AG10803 (cell line): ENCODE measurements at regions not wholly inside any gene's neighbourhood (a gene's known extent, or its start where the extent isn't known, plus 50 kb on each side); places are given as distances from the start of the nearest gene placed in this dataset.
"Not testable (repeated sequence)": the region's sequence is repeated elsewhere in the genome, so short reads cannot be mapped to it uniquely, and the experiment has no call there.

Experiments used
- DNase-seq: peaks from one replicate; pipeline ENCODE4 v3.0.0; 2010; ENCODE audit warnings: low read depth
- H3K4me3 ChIP-seq: 2 replicates; pipeline ENCODE4 v1.5.1; 2011; ENCODE audit warnings: mild to moderate bottlenecking, low read length, control low read depth
- CTCF ChIP-seq: conservative IDR thresholded peaks from 2 replicates; pipeline ENCODE4 v1.5.1; 2011; ENCODE audit warnings: mild to moderate bottlenecking, low read length, control low read depth, inconsistent platforms

GRCh38 chr10:120177330-120177729, 279.7 kb upstream of the PLPP4 start:
- DNase-seq, result no peak
- TF ChIP-seq CTCF, result no peak
- H3K4me3 ChIP-seq, result no peak overlapping the region

- DNase-seq, result no peak
- no peak overlapping the region for H3K4me3 ChIP-seq
- TF ChIP-seq CTCF, result no peak
Measured at GRCh38 chr10:120180160-120180559, 276.9 kb upstream of the PLPP4 start.

GRCh38 chr10:120181154-120181553, 275.9 kb upstream of the PLPP4 start:
- no peak for DNase-seq
- no peak for TF ChIP-seq CTCF
- H3K4me3 ChIP-seq, result no peak overlapping the region

- no peak overlapping the region for H3K4me3 ChIP-seq
- TF ChIP-seq CTCF, result no peak
- DNase-seq, result no peak
Measured at GRCh38 chr10:120182431-120182830, 274.6 kb upstream of the PLPP4 start.

- no peak for DNase-seq
- TF ChIP-seq CTCF, result no peak
- H3K4me3 ChIP-seq, result no peak overlapping the region
Measured at GRCh38 chr10:120183546-120183945, 273.5 kb upstream of the PLPP4 start.

- no peak for DNase-seq
- H3K4me3 ChIP-seq, result no peak overlapping the region
- TF ChIP-seq CTCF, result no peak
Measured at GRCh38 chr10:120184547-120185337, 272.3 kb upstream of the PLPP4 start.

GRCh38 chr10:120186506-120186905, 270.5 kb upstream of the PLPP4 start:
- no peak for DNase-seq
- no peak overlapping the region for H3K4me3 ChIP-seq
- no peak for TF ChIP-seq CTCF

- DNase-seq, H3K4me3 ChIP-seq: not testable (repeated sequence)
Measured at GRCh38 chr10:120187168-120187567, 269.9 kb upstream of the PLPP4 start.
